ENCODE measurements at regions not wholly inside any gene's neighbourhood (a gene's known extent, or its start where the extent isn't known, plus 50 kb on each side); places are given as distances from the start of the nearest gene placed in this dataset.

GRCh38 chr6:143621876-143622605, 55.7 kb upstream of the PHACTR2 start:
- intact Hi-C loops (cut with DNase I; ENCODE audit: low total_unique reads) (no loop called here), in situ Hi-C loops (cut with MboI; ENCODE audit: low sequenced_read_pairs in 4 of 4) (no loop called here)
- H3K27me3 ChIP-seq: no peaks in the 10 kb centered on the region
- ATAC-seq: no peak
- H3K36me3 ChIP-seq: no peaks in the 10 kb centered on the region
- H3K4me1 ChIP-seq: no peaks in the 10 kb centered on the region
- TF ChIP-seq POLR2A (IDR thresholded peaks at IDR 0.05) (no peak), CTCF (IDR thresholded peaks at IDR 0.05 in 4 of 5, conservative IDR thresholded peaks at IDR 0.05 in 1 of 5) (no peak)
- H3K27ac ChIP-seq: no peak overlapping the region
- DNase-seq: no peak
- H3K4me3 ChIP-seq: no peak overlapping the region
- no peaks in the 10 kb centered on the region for H3K9me3 ChIP-seq

GRCh38 chr6:143621159-143621873, 56.4 kb upstream of the PHACTR2 start:
- ATAC-seq (no peak), DNase-seq (no peak)
- Histone ChIP-seq H3K9me3 (no peaks in the 10 kb centered on the region), H3K36me3 (no peaks in the 10 kb centered on the region), H3K4me1 (no peaks in the 10 kb centered on the region), H3K4me3 (no peak overlapping the region), H3K27ac (no peak overlapping the region), H3K27me3 (no peaks in the 10 kb centered on the region)
- in situ Hi-C loops (cut with MboI; ENCODE audit: low sequenced_read_pairs in 4 of 4) (no loop called here), intact Hi-C loops (cut with DNase I; ENCODE audit: low total_unique reads) (no loop called here)
- TF ChIP-seq CTCF (IDR thresholded peaks at IDR 0.05 in 4 of 5, conservative IDR thresholded peaks at IDR 0.05 in 1 of 5): no peak
- no peak for TF ChIP-seq POLR2A (IDR thresholded peaks at IDR 0.05)

- Histone ChIP-seq H3K4me3 (no peak overlapping the region), H3K9me3 (no peaks in the 10 kb centered on the region), H3K36me3 (no peaks in the 10 kb centered on the region), H3K4me1 (no peaks in the 10 kb centered on the region), H3K27ac (no peak overlapping the region), H3K27me3 (no peaks in the 10 kb centered on the region)
- TF ChIP-seq POLR2A (IDR thresholded peaks at IDR 0.05) (no peak), CTCF (IDR thresholded peaks at IDR 0.05 in 4 of 5, conservative IDR thresholded peaks at IDR 0.05 in 1 of 5) (no peak)
- DNase-seq (no peak), ATAC-seq (no peak)
- in situ Hi-C loops (cut with MboI; ENCODE audit: low sequenced_read_pairs in 4 of 4) (no loop called here), intact Hi-C loops (cut with DNase I; ENCODE audit: low total_unique reads) (no loop called here)
These were observed 57.3 kb upstream of the PHACTR2 start for GRCh38 chr6:143620447-143620846.

GRCh38 chr6:143619824-143620401, 57.9 kb upstream of the PHACTR2 start:
- H3K27me3 ChIP-seq: no peaks in the 10 kb centered on the region
- H3K36me3 ChIP-seq: no peaks in the 10 kb centered on the region
- no peak for DNase-seq
- H3K4me3 ChIP-seq: no peak overlapping the region
- no peaks in the 10 kb centered on the region for H3K9me3 ChIP-seq
- no peak for TF ChIP-seq POLR2A (IDR thresholded peaks at IDR 0.05)
- no peak for TF ChIP-seq CTCF (IDR thresholded peaks at IDR 0.05 in 4 of 5, conservative IDR thresholded peaks at IDR 0.05 in 1 of 5)
- H3K27ac ChIP-seq: no peak overlapping the region
- in situ Hi-C loops (cut with MboI; ENCODE audit: low sequenced_read_pairs in 4 of 4) (no loop called here), intact Hi-C loops (cut with DNase I; ENCODE audit: low total_unique reads) (no loop called here)
- ATAC-seq: no peak
- H3K4me1 ChIP-seq: no peaks in the 10 kb centered on the region
